NCI-H128 (cell line): ENCODE measurements at regions not wholly inside any gene's neighbourhood (a gene's known extent, or its start where the extent isn't known, plus 50 kb on each side); places are given as distances from the start of the nearest gene placed in this dataset.
A peak's percentile ranks its signal among the peaks of the same experiment; 100 is the strongest.

Experiments
- DNase-seq: peaks from one replicate; lab custom pipeline; 2025; ENCODE audit not compliant: unreplicated experiment; lab: John Stamatoyannopoulos, UW

- no peak for DNase-seq
Measured at GRCh38 chr1:209232759-209233158, 350.8 kb upstream of the CAMK1G start.

GRCh38 chr1:209235166-209235565 lies 348.3 kb upstream of the CAMK1G start:
- DNase-seq, result no peak

DNA sequence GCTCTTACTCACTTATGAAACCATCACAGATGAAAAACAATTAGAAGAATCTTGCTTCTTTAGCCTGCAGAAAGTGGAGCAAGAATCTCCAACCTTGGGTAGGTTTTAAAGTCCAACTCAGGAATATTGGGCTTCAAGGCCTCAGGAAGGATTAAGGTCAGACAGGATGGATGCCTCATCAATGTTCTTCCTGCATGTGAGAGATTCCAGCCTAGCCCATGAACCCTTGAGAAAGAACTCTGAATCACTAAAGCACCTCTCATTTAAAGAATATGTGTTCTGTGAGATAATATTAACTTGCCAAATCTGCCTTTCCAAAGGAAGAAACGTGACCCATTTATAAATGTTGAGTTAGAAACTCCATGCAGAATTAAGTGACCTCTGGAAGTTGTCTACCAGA lies 345.2 kb upstream of the CAMK1G start:
- no peak for DNase-seq

DNA sequence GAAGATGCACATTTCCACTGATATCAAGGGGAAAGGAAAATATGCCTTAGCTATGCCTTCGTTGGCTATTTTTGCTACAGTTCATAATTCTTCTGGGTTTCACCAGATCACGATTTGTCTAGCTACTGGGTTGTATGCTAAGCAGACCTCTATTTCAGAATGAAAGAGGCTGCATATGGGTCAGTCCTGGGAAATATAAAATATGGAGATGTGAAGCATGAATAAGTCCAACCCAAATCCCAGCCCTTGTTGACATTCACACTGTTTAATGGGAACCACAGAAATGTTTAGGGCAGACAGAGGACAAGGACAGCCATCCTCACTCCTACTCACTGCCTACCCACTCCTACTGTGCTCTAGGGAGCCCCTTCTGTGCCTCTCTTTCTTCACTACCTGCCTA lies 343.2 kb upstream of the CAMK1G start:
- no peak for DNase-seq

DNA sequence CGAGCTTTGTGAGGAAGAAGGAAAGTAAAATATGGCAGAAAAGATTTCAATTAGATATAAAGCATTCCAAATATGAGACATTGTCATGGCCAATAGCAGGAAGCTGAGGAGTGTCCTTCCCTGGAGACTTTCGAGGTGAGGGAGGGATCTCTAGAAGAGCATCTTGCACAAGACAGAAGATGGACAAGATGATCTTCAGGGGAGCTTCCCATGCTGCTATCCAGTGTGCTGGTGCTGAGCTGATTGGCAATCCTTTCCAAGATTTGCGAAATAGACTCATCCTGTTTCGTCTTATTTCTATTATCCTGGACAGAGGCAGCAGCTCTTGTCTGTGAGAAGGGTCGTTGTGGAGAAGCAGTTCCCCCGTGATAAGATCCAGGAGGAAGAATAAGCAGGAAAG lies 342.0 kb upstream of the CAMK1G start:
- DNase-seq, result no peak

DNA sequence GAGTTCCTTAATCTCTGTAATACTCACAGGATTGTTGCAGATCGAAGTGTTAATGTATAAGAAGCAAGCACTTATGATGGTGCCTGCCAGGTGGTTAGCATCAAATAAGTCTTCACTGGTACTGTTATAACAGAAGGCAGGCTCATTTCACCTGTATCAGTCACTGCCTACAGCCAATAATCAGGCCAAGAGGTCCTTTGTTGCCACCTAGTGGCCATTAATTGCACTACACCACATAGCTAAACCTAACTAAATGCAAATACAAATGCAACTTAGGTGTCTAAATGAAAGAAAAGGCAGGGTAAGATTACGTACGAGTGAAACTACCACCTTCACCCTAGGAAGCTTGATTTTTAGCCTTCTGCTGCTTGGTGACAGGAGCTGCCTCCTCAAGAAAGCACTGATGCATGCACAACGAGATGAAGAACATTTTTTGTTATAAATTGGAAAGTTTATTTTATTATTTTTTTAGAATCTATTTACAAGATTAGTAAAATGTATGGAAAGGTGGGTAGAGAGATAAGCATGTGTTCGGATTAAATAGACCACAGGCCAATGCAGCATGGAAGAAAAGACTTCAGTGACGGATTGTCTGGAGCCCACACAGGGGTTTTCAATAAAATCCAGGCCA lies 334.8 kb upstream of the CAMK1G start:
- DNase-seq, result peak; percentile 49

DNA sequence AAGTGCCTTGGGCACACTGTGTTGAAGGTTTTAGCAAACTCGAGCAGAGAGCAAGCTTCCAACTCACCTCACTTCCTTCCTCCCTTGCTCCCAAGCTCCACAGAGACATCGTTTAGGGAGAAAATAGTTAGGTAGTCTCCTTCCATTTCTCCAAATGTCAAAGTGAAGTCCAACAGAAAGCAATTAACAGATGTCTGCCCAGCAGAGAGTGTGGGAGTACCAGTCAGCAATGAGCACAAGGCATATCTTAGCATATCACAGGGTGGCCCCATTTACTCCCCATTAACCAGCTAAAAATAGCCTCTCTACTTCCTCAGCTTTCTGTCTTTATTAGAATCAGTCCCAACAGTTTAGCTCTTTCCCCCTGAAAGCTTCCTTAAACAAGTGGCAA lies 334.2 kb upstream of the CAMK1G start:
- DNase-seq, result no peak

DNA sequence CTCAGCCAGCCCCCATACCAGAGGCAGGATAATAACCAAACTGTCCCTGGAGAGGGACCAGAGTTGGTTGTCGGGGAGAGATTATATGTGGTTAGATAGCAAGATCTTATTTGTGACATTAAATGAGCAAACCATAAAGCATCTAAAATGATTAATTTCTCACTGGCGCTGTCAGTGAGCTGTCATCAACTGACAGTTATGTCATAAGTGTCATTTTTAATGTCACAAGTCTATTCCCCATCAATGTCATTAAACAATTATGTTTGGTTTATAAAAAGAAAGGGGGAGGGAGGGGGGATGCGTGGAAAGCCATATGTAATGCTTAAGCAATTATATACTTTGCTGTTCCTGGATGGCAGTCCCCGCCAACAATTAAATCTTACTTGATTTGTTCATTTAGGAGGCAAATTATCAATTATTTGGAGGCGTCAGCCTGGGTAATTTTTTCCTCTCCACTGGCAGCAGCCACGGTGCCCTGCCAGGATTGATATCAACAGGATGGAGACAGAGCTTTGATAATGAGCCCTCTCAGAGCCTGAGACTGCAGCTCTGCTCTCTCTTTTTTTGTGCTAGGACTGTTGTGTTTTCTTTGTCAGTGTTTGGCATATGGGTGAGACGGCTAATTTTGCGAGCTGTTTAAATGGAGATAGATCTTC lies 333.6 kb upstream of the CAMK1G start:
- no peak for DNase-seq

DNA sequence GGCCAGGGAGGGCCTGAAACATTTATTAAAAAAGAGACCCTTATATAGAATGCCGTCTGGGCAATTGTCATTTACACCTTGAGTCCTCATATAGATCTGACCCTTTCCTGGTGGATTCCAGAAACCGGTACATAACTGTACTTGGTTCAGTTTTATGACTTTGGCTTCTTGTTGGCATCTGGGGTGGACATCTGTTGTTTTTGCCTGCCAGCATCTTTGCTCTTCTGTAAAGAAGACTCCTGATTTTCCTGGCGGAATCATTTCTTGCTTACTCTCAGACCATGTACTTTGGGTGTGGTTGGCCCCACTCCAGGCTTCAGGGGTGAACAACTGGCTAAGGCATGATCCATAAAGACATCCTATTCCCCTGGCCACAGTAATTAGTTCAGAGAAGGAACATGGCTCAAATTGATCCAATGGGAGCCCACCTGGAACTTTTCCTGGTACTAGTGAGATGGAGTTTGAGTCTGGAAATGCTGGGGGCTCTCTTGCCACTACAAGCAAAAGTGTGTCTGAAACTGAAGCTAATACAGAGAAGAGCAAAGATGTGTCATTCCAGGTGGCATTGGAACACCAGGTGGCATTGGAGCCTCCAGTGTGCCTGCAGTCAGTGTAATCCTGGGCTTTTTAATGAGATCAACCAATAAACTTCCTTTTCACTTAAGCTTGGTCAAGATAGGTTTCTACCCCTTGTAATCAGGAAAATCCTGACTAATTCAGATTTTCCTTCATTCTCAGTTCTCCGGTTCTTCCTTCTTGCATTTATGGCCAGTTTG lies 332.5 kb upstream of the CAMK1G start:
- no peak for DNase-seq

DNA sequence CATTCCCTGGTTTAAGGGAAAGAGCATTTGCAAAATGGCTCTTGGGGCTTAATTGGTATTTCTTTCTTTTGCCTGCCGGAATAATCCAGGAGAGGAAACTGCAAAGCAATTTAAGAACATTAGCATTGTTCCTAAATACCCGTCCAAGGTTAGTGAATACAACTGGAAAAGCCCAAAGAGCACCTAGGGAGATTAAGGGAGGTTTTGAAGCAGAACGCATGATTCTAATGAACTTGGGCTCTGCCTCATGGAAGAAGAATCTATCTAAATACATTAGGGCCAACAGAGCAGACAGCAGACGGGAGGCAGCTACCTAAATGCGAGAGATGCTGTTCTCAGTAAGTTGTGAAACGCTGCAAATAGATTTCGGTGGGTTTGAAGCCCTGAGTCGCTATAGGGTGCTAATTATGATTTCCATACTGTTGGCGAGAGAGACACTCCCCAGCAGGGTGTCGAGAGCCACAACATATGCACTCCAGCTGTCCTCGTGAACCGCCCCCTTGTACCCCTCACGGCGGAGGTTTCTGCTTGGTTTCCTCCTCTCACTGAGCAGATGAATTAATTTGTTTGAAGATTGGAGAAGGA lies 326.7 kb upstream of the CAMK1G start:
- DNase-seq, result peak; percentile 95

DNA sequence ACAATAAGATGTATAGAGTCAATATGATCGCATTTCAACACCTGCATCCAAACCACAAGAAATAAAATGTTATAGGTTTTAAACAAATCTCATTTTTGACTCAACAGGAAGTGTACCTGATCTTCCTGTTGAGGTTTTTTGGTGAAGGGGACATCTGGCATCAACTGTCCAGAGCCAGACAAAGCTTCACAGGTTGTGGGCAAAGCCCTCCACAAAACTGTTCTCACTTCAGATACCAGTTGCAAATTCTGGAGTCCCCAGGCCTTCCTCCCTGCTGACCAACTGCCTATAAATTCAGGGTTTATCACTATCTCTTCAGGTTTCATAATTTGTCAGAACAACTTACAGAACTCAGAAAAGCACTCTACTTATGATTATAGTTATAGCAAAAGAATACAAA lies 326.1 kb upstream of the CAMK1G start:
- DNase-seq, result no peak

DNA sequence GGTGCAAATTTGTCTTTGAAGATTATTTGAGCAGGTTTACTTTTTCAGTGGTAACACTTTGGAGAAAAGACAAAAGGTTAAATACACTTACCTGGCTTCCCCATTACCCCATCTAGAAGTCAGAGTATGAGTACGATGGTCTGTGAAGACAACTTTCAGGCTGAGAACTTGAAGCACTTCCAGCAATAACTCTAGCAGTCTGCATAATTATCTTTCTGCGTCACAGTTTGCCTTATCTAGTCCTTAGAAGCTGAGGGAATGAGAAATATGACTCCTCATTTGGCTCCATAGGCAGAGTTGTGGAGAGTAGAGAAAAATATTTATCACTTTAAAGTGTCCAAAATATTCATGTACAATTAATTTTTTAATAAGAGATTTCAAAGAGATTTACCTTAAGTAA lies 323.4 kb upstream of the CAMK1G start:
- DNase-seq, result no peak

- DNase-seq, result no peak
Measured at GRCh38 chr1:209262631-209263030, 320.9 kb upstream of the CAMK1G start.

DNA sequence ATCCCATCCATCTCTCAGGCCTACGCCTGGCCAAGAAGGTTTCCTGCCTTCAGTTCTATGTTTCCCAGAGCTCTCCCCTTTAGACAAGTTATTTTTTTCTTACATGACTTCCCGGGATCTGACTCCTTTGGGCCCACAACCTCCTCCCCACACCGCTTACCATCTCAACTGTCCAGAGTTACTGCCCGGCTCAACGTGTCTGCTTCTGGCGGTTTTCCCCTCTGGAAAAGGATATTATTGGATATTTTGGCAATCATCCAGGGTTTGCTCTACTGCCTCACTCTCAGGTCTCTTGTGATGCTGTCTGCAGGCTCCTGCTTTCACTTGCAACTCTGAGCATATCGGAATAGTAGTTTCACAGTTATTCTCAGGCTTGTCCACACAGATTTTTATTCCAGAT lies 318.2 kb upstream of the CAMK1G start:
- DNase-seq, result no peak

DNA sequence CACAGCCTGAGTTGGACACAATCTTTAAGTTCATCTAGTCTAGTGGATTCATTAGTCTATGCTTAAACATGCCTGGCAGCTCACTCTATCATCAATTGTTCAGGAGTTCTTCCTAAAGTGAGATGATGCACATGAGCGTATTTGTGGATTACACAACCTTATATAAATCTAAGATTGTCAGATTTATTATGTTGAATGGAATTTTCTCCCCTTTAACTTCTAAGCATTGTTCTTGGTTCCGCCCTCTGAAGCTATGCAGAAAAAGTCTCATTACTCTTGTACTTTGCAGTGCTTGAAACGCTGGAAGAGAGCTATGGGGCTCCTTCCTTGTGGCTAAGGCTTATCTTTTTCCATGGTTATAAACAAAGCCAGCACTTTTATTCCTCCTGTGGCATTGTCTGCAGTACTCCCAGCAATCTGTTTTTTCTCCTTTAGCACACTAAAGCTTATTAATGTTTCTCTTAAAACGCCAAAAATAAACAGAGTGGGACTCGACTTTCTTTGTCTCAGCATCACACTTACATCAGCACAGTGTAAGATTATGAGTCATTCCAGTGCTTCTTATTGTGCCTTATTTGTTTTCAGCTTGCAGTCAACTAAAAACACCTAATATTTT lies 316.8 kb upstream of the CAMK1G start:
- no peak for DNase-seq

- DNase-seq, result no peak
Measured at GRCh38 chr1:209267968-209268367, 315.5 kb upstream of the CAMK1G start.

DNA sequence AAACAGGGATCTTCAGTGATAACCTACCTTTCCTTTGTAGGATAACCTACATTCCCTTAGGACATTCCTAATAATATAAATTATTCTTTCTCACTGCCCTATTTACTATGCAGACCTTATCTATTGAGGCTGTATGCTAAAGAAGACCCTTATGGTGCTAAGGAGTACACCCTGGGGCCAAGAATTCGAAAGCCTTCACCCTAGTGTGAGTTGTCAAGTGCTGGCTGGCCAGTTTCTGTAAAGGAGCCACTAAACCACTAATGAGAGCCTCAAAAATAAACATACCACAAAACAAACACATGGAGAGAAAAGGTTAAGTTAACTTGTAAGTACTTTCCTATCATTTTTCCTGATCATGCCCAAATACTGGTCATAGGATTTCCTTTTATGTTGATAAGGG lies 315.0 kb upstream of the CAMK1G start:
- DNase-seq, result no peak

GRCh38 chr1:209276321-209276720 lies 307.2 kb upstream of the CAMK1G start:
- DNase-seq, result no peak

GRCh38 chr1:209277662-209278061 lies 305.9 kb upstream of the CAMK1G start:
- DNase-seq, result no peak

GRCh38 chr1:209291715-209292114 lies 291.8 kb upstream of the CAMK1G start:
- DNase-seq, result no peak

- no peak for DNase-seq
Measured at GRCh38 chr1:209302779-209303568, 280.5 kb upstream of the CAMK1G start.
